IMR-90 (cell line): ENCODE measurements at regions not wholly inside any gene's neighbourhood (a gene's known extent, or its start where the extent isn't known, plus 50 kb on each side); places are given as distances from the start of the nearest gene placed in this dataset.

ENCODE experiments used
- ATAC-seq: fragments of 200-7000 bp; cut with Tn5 transposase; 2 replicates; pipeline ENCODE4 v1.9.1; 2020; ENCODE audit warnings: low read depth, mild to moderate bottlenecking, moderate library complexity
- BruUV-seq: library from RNA; stranded (reverse); fragments of 400-500 nt; replicated peaks from 2 replicates; lab custom pipeline; 2021; lab: Mats Ljungman, UMichigan
- CTCF ChIA-PET: fragments of 300-600 bp; formaldehyde crosslinking; extraction: SDS; loops from one replicate; lab custom pipeline; 2021; ENCODE audit warnings: antibody characterized with exemption; lab: Yijun Ruan, JAX
- POLR2A ChIA-PET: fragments of 300-600 bp; sonication (Branson Sonifier 250); formaldehyde crosslinking; loops from one replicate; lab custom pipeline; 2022; ENCODE audit warnings: antibody characterized with exemption; ENCODE audit not compliant: unreplicated experiment; lab: Charles Lee
- DNase-seq: peaks from one replicate; pipeline ENCODE4 v3.0.0; 2013
- H2AFZ ChIP-seq: replicated peaks from 2 replicates; pipeline ENCODE3; 2013; ENCODE audit warnings: low read length, mild to moderate bottlenecking; ENCODE audit not compliant: poor library complexity
- H2AK5ac ChIP-seq: 2 replicates; pipeline ENCODE4 v1.6.1; 2013; ENCODE audit warnings: low read depth, low read length, inconsistent platforms
- H2AK9ac ChIP-seq: replicated peaks from 2 replicates; pipeline ENCODE3; 2013; ENCODE audit warnings: mild to moderate bottlenecking, low read depth, low read length, moderate library complexity; ENCODE audit not compliant: poor library complexity
- H2BK120ac ChIP-seq: 2 replicates; pipeline ENCODE4 v1.6.1; 2013; ENCODE audit warnings: low read depth, low read length, inconsistent platforms
- H2BK15ac ChIP-seq: 3 replicates; pipeline ENCODE4 v1.6.1; 2013; ENCODE audit warnings: low read depth, low read length, inconsistent platforms
- H2BK20ac ChIP-seq: 2 replicates; pipeline ENCODE4 v1.6.1; 2013; ENCODE audit warnings: low read depth, mild to moderate bottlenecking, inconsistent platforms, low read length, moderate library complexity
- H2BK5ac ChIP-seq: 2 replicates; pipeline ENCODE4 v1.6.1; 2013; ENCODE audit warnings: mild to moderate bottlenecking, low read depth, low read length, inconsistent platforms; ENCODE audit not compliant: poor library complexity, severe bottlenecking
- H3K14ac ChIP-seq: replicated peaks from 2 replicates; pipeline ENCODE4 v1.6.1; 2013; ENCODE audit warnings: low read depth, low read length, inconsistent platforms
- H3K18ac ChIP-seq: 2 replicates; pipeline ENCODE4 v1.6.1; 2013; ENCODE audit warnings: low read depth, low read length, control low read depth
- H3K23ac ChIP-seq: 2 replicates; pipeline ENCODE4 v1.6.1; 2013; ENCODE audit warnings: low read depth, low read length, inconsistent platforms
- H3K27ac ChIP-seq: 2 replicates; pipeline ENCODE4 v1.5.1; 2013; ENCODE audit warnings: mild to moderate bottlenecking, control low read depth, low read length; ENCODE audit not compliant: insufficient read depth
- H3K27me3 ChIP-seq: 2 replicates; pipeline ENCODE4 v1.6.1; 2013; ENCODE audit warnings: low read length; ENCODE audit not compliant: control insufficient read depth, insufficient read depth
- H3K36me3 ChIP-seq: 2 replicates; pipeline ENCODE4 v1.6.1; 2013; ENCODE audit warnings: low read length, mixed read lengths; ENCODE audit not compliant: control insufficient read depth, insufficient read depth
- H3K4ac ChIP-seq: 2 replicates; pipeline ENCODE4 v1.6.1; 2013; ENCODE audit warnings: low read depth, low read length, inconsistent platforms
- H3K4me1 ChIP-seq: 2 replicates; pipeline ENCODE4 v1.6.1; 2013; ENCODE audit warnings: low read length, mixed read lengths; ENCODE audit not compliant: control insufficient read depth, insufficient read depth
- H3K4me2 ChIP-seq: 2 replicates; pipeline ENCODE4 v1.6.1; 2013; ENCODE audit warnings: low read depth, mild to moderate bottlenecking, control low read depth, low read length, moderate library complexity
- H3K4me3 ChIP-seq: 2 replicates; pipeline ENCODE4 v1.5.1; 2013; ENCODE audit warnings: low read depth, mild to moderate bottlenecking, control low read depth, low read length, moderate library complexity; ENCODE audit not compliant: insufficient read depth
- H3K56ac ChIP-seq: 2 replicates; pipeline ENCODE4 v1.6.1; 2013; ENCODE audit warnings: low read length, inconsistent platforms; ENCODE audit not compliant: insufficient read depth; ENCODE audit errors: extremely low read depth
- H3K79me1 ChIP-seq, 2 experiments: 2 replicates each; pipeline ENCODE4 v1.6.1; 2013; ENCODE audit warnings: low read length in 2 of 2, inconsistent platforms in 1 of 2, low read depth in 1 of 2
- H3K9ac ChIP-seq: 2 replicates; pipeline ENCODE4 v1.6.1; 2013; ENCODE audit warnings: low read depth, low read length, control low read depth
- H3K9me1 ChIP-seq: 2 replicates; pipeline ENCODE4 v1.6.1; 2013; ENCODE audit warnings: low read length, inconsistent platforms; ENCODE audit not compliant: insufficient read depth
- H3K9me3 ChIP-seq: 2 replicates; pipeline ENCODE4 v1.6.1; 2013; ENCODE audit warnings: low read length; ENCODE audit not compliant: control insufficient read depth, insufficient read depth
- H4K20me1 ChIP-seq: 2 replicates; pipeline ENCODE4 v1.6.1; 2013; ENCODE audit warnings: low read length, inconsistent platforms; ENCODE audit not compliant: insufficient read depth
- H4K5ac ChIP-seq: 2 replicates; pipeline ENCODE4 v1.6.1; 2013; ENCODE audit warnings: mild to moderate bottlenecking, low read depth, low read length, control low read depth
- H4K8ac ChIP-seq, 2 experiments: 2 replicates each; pipeline ENCODE4 v1.6.1; 2013; ENCODE audit warnings: low read depth in 2 of 2, low read length in 2 of 2, control low read depth in 1 of 2, inconsistent platforms in 1 of 2
- H4K91ac ChIP-seq: 2 replicates; pipeline ENCODE4 v1.6.1; 2013; ENCODE audit warnings: low read depth, low read length, inconsistent platforms; ENCODE audit not compliant: insufficient read depth
- BHLHE40 ChIP-seq: fragments of 150-350 bp; IDR thresholded peaks from 2 replicates; pipeline ENCODE4 v1.6.1; 2016; ENCODE audit warnings: mild to moderate bottlenecking, low read depth, low read length
- CEBPB ChIP-seq: IDR thresholded peaks from 2 replicates; pipeline ENCODE4 v1.6.1; 2012; ENCODE audit warnings: low read depth, low read length, improper control_type of control experiment
- CHD1 ChIP-seq: IDR thresholded peaks from 2 replicates; pipeline ENCODE4 v1.6.1; 2012; ENCODE audit warnings: low read depth, low read length, improper control_type of control experiment
- ELK1 ChIP-seq: fragments of 150-350 bp; IDR thresholded peaks from 2 replicates; pipeline ENCODE4 v1.6.1; 2016; ENCODE audit warnings: low read depth, mild to moderate bottlenecking, low read length, moderate library complexity, borderline replicate concordance
- MAZ ChIP-seq: IDR thresholded peaks from 2 replicates; pipeline ENCODE4 v1.6.1; 2012; ENCODE audit warnings: low read depth, mild to moderate bottlenecking, low read length, improper control_type of control experiment, moderate library complexity, borderline replicate concordance
- MXI1 ChIP-seq: IDR thresholded peaks from 2 replicates; pipeline ENCODE4 v1.6.1; 2012; ENCODE audit warnings: low read depth, mild to moderate bottlenecking, low read length, moderate library complexity, borderline replicate concordance
- NFE2L2 ChIP-seq: fragments of 150-350 bp; IDR thresholded peaks from 2 replicates; pipeline ENCODE4 v1.6.1; 2016; ENCODE audit warnings: low read depth, mild to moderate bottlenecking, low read length
- POLR2A ChIP-seq: IDR thresholded peaks from 2 replicates; pipeline ENCODE4 v1.6.1; 2012; ENCODE audit warnings: mild to moderate bottlenecking, low read depth, low read length
- RAD21 ChIP-seq: IDR thresholded peaks from 2 replicates; pipeline ENCODE4 v1.6.1; 2012; ENCODE audit warnings: low read length, improper control_type of control experiment
- SMC3 ChIP-seq: fragments of 150-350 bp; IDR thresholded peaks from 2 replicates; pipeline ENCODE4 v1.6.1; 2016; ENCODE audit warnings: low read depth, mild to moderate bottlenecking, antibody characterized with exemption, low read length, moderate library complexity
- dilution Hi-C: fragments of 300-500 bp; cut with HindIII; formaldehyde crosslinking; loops from one replicate; pipeline ENCODE4 v1.14.3; 2018; ENCODE audit warnings: low sequenced_read_pairs; ENCODE audit not compliant: unreplicated experiment
- in situ Hi-C: fragments of 300-500 bp; cut with MboI; formaldehyde crosslinking; loops from 3 replicates; pipeline ENCODE4 v1.14.3; 2019; ENCODE audit warnings: low sequenced_read_pairs, inconsistent platforms, mixed read lengths
- intact Hi-C: fragments of 100-400 bp; cut with micrococcal nuclease; formaldehyde crosslinking; loops from 2 replicates; pipeline ENCODE4 v1.10.0; 2022
- TF ChIP-seq, protein P1 (sequence below): conservative IDR thresholded peaks from 2 replicates; pipeline ENCODE4 v1.5.1; 2012; ENCODE audit warnings: mild to moderate bottlenecking, low read depth, low read length, improper control_type of control experiment
- TF ChIP-seq, protein P2 (sequence below): fragments of 150-350 bp; IDR thresholded peaks from 2 replicates; pipeline ENCODE4 v1.6.1; 2017; ENCODE audit warnings: mild to moderate bottlenecking, antibody characterized with exemption, low read length, low read depth

- no peak overlapping the region for H2AK5ac ChIP-seq
- H2BK120ac ChIP-seq, result no peak overlapping the region
- no peak overlapping the region for H4K91ac ChIP-seq
- no peaks in the 10 kb centered on the region for H3K27me3 ChIP-seq
- DNase-seq (no peak), ATAC-seq (no peak)
- H3K14ac ChIP-seq, result no peak overlapping the region
- no peak overlapping the region for H3K18ac ChIP-seq
- no peaks in the 10 kb centered on the region for H3K79me1 ChIP-seq
- ChIA-PET CTCF (no interaction called here), POLR2A (no interaction called here)
- intact Hi-C loops (no loop called here), dilution Hi-C loops (no loop called here), in situ Hi-C loops (no loop called here)
- no peak overlapping the region for H2BK5ac ChIP-seq
- H3K9ac ChIP-seq, result no peak overlapping the region
- BruUV-seq, result no TSS peak
- no peak overlapping the region for H2BK20ac ChIP-seq
- H2BK15ac ChIP-seq, result no peak overlapping the region
- peaks cover 3% of the 10 kb centered on the region; the same call in 1 of the 2 replicates for H3K9me3 ChIP-seq
- H4K8ac ChIP-seq, result no peak overlapping the region
- H3K27ac ChIP-seq, result no peak overlapping the region
- H3K4me3 ChIP-seq, result no peak overlapping the region
- H3K23ac ChIP-seq, result no peak overlapping the region
- H3K4me1 ChIP-seq, result no peaks in the 10 kb centered on the region
- no peak overlapping the region for H2AK9ac ChIP-seq
- TF ChIP-seq NFE2L2 (no peak), RAD21 (no peak), CHD1 (no peak), SMC3 (no peak), BHLHE40 (no peak), MAZ (no peak), POLR2A (no peak), ELK1 (no peak), CEBPB (no peak), MXI1 (no peak)
- TF ChIP-seq, protein P1, sequence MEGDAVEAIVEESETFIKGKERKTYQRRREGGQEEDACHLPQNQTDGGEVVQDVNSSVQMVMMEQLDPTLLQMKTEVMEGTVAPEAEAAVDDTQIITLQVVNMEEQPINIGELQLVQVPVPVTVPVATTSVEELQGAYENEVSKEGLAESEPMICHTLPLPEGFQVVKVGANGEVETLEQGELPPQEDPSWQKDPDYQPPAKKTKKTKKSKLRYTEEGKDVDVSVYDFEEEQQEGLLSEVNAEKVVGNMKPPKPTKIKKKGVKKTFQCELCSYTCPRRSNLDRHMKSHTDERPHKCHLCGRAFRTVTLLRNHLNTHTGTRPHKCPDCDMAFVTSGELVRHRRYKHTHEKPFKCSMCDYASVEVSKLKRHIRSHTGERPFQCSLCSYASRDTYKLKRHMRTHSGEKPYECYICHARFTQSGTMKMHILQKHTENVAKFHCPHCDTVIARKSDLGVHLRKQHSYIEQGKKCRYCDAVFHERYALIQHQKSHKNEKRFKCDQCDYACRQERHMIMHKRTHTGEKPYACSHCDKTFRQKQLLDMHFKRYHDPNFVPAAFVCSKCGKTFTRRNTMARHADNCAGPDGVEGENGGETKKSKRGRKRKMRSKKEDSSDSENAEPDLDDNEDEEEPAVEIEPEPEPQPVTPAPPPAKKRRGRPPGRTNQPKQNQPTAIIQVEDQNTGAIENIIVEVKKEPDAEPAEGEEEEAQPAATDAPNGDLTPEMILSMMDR, result no peak
- TF ChIP-seq, protein P2, sequence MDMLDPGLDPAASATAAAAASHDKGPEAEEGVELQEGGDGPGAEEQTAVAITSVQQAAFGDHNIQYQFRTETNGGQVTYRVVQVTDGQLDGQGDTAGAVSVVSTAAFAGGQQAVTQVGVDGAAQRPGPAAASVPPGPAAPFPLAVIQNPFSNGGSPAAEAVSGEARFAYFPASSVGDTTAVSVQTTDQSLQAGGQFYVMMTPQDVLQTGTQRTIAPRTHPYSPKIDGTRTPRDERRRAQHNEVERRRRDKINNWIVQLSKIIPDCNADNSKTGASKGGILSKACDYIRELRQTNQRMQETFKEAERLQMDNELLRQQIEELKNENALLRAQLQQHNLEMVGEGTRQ, result no peak
- no peaks in the 10 kb centered on the region for H3K9me1 ChIP-seq
- H2AFZ ChIP-seq, result no peak overlapping the region
- no peaks in the 10 kb centered on the region for H4K20me1 ChIP-seq
- H4K5ac ChIP-seq, result no peak overlapping the region
- no peaks in the 10 kb centered on the region for H3K36me3 ChIP-seq
- no peak overlapping the region for H3K4ac ChIP-seq
- no peak overlapping the region for H3K4me2 ChIP-seq
- H3K56ac ChIP-seq, result no peak overlapping the region
These were observed 545.6 kb upstream of the ZNF385D start for GRCh38 chr3:22296601-22297000.
